PC-3 (cell line): ENCODE measurements at regions not wholly inside any gene's neighbourhood (a gene's known extent, or its start where the extent isn't known, plus 50 kb on each side); places are given as distances from the start of the nearest gene placed in this dataset.

Experiments
- ATAC-seq: fragments of 200-7000 bp; cut with Tn5 transposase; 2 replicates; pipeline ENCODE4 v1.9.1; 2020; ENCODE audit warnings: mild to moderate bottlenecking, moderate library complexity
- BruUV-seq: library from RNA; stranded (reverse); fragments of 400-500 nt; replicated peaks from 2 replicates; lab custom pipeline; 2021; lab: Mats Ljungman, UMichigan
- CTCF ChIA-PET: fragments of 300-600 bp; sonication (Branson Sonifier 250); formaldehyde crosslinking; loops from one replicate; lab custom pipeline; 2022; ENCODE audit warnings: antibody characterized with exemption; lab: Charles Lee
- POLR2A ChIA-PET: fragments of 300-600 bp; sonication (Branson Sonifier 250); formaldehyde crosslinking; loops from one replicate; lab custom pipeline; 2022; ENCODE audit warnings: antibody characterized with exemption; ENCODE audit not compliant: unreplicated experiment; lab: Charles Lee
- DNase-seq: peaks from one replicate; pipeline ENCODE4 v3.0.0-alpha.2; 2015
- H2AFZ ChIP-seq: fragments of 300-600 bp; sonication (generic); 2 replicates; pipeline ENCODE4 v1.6.0; 2016; ENCODE audit warnings: antibody characterized with exemption, low read length
- H3F3A ChIP-seq: fragments of 300-600 bp; sonication (generic); one replicate; pipeline ENCODE4 v1.6.0; 2017; ENCODE audit warnings: antibody characterized with exemption, low read length, control low read depth, mild to moderate bottlenecking; ENCODE audit not compliant: unreplicated experiment
- H3K27ac ChIP-seq: fragments of 300-600 bp; sonication (generic); 2 replicates; pipeline ENCODE4 v1.5.1; 2016; ENCODE audit warnings: mild to moderate bottlenecking, low read length
- H3K27me3 ChIP-seq: fragments of 300-600 bp; sonication (generic); 2 replicates; pipeline ENCODE4 v1.6.1; 2016; ENCODE audit warnings: low read length, mixed read lengths
- H3K36me3 ChIP-seq: fragments of 300-600 bp; sonication (generic); 2 replicates; pipeline ENCODE4 v1.6.1; 2016; ENCODE audit warnings: low read depth, mixed run types, low read length, mixed read lengths
- H3K4me1 ChIP-seq: fragments of 300-600 bp; sonication (generic); 2 replicates; pipeline ENCODE4 v1.5.1; 2016; ENCODE audit warnings: low read length; ENCODE audit not compliant: insufficient read depth
- H3K4me2 ChIP-seq: fragments of 300-600 bp; sonication (generic); 2 replicates; pipeline ENCODE4 v1.6.0; 2016; ENCODE audit warnings: low read length
- H3K4me3 ChIP-seq: fragments of 300-600 bp; sonication (generic); 2 replicates; pipeline ENCODE4 v1.5.1; 2016; ENCODE audit warnings: mild to moderate bottlenecking, low read length, mixed read lengths
- H3K79me2 ChIP-seq: fragments of 300-600 bp; sonication (generic); 2 replicates; pipeline ENCODE4 v1.6.1; 2017; ENCODE audit warnings: low read length, mixed read lengths
- H3K9ac ChIP-seq: fragments of 300-600 bp; sonication (generic); 2 replicates; pipeline ENCODE4 v1.6.0; 2016; ENCODE audit warnings: mild to moderate bottlenecking, low read length
- H3K9me2 ChIP-seq: fragments of 300-600 bp; sonication (generic); replicated peaks from 2 replicates; pipeline ENCODE4 v1.6.1; 2016; ENCODE audit warnings: mixed run types, low read length, mixed read lengths
- H3K9me3 ChIP-seq: fragments of 300-600 bp; sonication (generic); 2 replicates; pipeline ENCODE4 v1.6.1; 2016; ENCODE audit warnings: low read length, mixed read lengths
- H4K20me1 ChIP-seq: fragments of 300-600 bp; sonication (generic); 2 replicates; pipeline ENCODE4 v1.6.1; 2016; ENCODE audit warnings: low read length, mixed read lengths
- EZH2 ChIP-seq: fragments of 300-600 bp; sonication (generic); IDR thresholded peaks from one replicate; pipeline ENCODE4 v1.6.1; 2017; ENCODE audit warnings: antibody characterized with exemption, mild to moderate bottlenecking, low read length; ENCODE audit not compliant: unreplicated experiment
- EZH2phosphoT487 ChIP-seq: fragments of 300-600 bp; sonication (generic); IDR thresholded peaks from 2 replicates; pipeline ENCODE4 v1.6.1; 2018; ENCODE audit warnings: mild to moderate bottlenecking, antibody characterized with exemption, low read length, borderline replicate concordance
- intact Hi-C: fragments of 100-400 bp; cut with micrococcal nuclease; formaldehyde crosslinking; loops from 2 replicates; pipeline ENCODE4 v1.9.0; 2023
- TF ChIP-seq, protein P1 (sequence below): fragments of 300-600 bp; sonication (generic); conservative IDR thresholded peaks from 2 replicates; pipeline ENCODE4 v1.5.1; 2017; ENCODE audit warnings: antibody characterized with exemption, low read depth, mild to moderate bottlenecking, low read length

DNA sequence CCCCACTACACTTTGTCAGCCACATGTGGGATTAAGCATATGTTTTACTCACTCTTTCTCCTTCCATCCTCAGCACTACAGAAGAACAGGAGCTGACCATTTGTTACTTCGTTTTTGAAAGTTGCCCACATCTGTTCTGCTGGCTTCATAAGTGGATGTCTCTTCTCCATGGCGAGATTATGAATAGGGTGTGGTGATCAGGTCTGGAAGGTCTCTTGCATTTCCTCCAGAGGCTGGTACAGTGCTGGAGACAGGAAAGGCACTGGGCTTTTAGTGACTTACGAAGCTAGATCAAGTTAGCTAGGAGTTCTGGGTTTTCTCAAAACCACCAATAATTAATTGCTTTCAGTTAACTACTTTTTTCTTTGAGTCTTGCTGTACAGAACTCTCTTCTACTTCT lies 136.5 kb downstream of the AQP4 start:
- H3K4me2 ChIP-seq = no peak overlapping the region
- H2AFZ ChIP-seq = no peak overlapping the region
- ChIA-PET POLR2A (no interaction called here), CTCF (no interaction called here)
- no peak overlapping the region for H3K27ac ChIP-seq
- ATAC-seq (no peak), DNase-seq (no peak)
- peaks cover 32% of the 10 kb centered on the region for H3K27me3 ChIP-seq
- H4K20me1 ChIP-seq = no peaks in the 10 kb centered on the region
- 0 out of 2 replicates have a peak, but pooled peaks cover 4% of the 10 kb centered on the region for H3K9me2 ChIP-seq
- no peaks in the 10 kb centered on the region for H3F3A ChIP-seq
- H3K79me2 ChIP-seq = no peaks in the 10 kb centered on the region
- H3K4me1 ChIP-seq = no peaks in the 10 kb centered on the region
- no peak overlapping the region for H3K9ac ChIP-seq
- intact Hi-C loops = no loop called here
- no TSS peak for BruUV-seq
- no peaks in the 10 kb centered on the region for H3K36me3 ChIP-seq
- H3K9me3 ChIP-seq = no peaks in the 10 kb centered on the region
- H3K4me3 ChIP-seq = no peak overlapping the region
- TF ChIP-seq, protein P1, sequence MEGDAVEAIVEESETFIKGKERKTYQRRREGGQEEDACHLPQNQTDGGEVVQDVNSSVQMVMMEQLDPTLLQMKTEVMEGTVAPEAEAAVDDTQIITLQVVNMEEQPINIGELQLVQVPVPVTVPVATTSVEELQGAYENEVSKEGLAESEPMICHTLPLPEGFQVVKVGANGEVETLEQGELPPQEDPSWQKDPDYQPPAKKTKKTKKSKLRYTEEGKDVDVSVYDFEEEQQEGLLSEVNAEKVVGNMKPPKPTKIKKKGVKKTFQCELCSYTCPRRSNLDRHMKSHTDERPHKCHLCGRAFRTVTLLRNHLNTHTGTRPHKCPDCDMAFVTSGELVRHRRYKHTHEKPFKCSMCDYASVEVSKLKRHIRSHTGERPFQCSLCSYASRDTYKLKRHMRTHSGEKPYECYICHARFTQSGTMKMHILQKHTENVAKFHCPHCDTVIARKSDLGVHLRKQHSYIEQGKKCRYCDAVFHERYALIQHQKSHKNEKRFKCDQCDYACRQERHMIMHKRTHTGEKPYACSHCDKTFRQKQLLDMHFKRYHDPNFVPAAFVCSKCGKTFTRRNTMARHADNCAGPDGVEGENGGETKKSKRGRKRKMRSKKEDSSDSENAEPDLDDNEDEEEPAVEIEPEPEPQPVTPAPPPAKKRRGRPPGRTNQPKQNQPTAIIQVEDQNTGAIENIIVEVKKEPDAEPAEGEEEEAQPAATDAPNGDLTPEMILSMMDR = no peak
- TF ChIP-seq EZH2phosphoT487 (no peak), EZH2 (no peak)

DNA sequence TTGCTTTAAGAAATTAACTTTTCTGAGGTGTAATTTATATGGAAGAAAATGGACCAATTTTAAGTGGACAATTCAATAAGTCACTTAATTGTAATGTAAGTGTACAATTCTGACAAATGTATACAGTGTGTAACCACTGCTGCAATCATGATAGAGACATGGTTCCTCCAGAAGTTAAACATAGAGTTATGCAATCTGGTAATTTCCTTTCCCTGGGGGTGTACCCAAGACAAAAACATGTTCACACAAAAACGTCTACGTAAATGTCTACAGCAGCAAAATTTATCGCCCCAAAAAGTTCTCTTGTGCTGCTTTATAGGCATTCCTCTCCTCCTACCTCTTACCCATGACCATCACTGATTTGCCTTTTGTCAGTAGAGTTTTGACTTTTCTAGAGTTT lies 141.5 kb downstream of the AQP4 start:
- POLR2A ChIA-PET = no interaction called here
- H3K36me3 ChIP-seq = no peaks in the 10 kb centered on the region
- H3K27me3 ChIP-seq = peaks cover 26% of the 10 kb centered on the region
- H2AFZ ChIP-seq = no peak overlapping the region
- H3K4me3 ChIP-seq = no peak overlapping the region
- H4K20me1 ChIP-seq = no peaks in the 10 kb centered on the region
- no peaks in the 10 kb centered on the region for H3K79me2 ChIP-seq
- ATAC-seq (no peak), DNase-seq (no peak)
- CTCF ChIA-PET = no interaction called here
- no peak overlapping the region for H3K4me2 ChIP-seq
- TF ChIP-seq EZH2 (no peak), EZH2phosphoT487 (no peak)
- TF ChIP-seq, protein P1 = no peak
- no peaks in the 10 kb centered on the region for H3F3A ChIP-seq
- BruUV-seq = no TSS peak
- intact Hi-C loops = no loop called here
- H3K9me2 ChIP-seq = no peaks in the 10 kb centered on the region
- no peak overlapping the region for H3K9ac ChIP-seq
- no peaks in the 10 kb centered on the region for H3K9me3 ChIP-seq
- H3K27ac ChIP-seq = no peak overlapping the region
- H3K4me1 ChIP-seq = no peaks in the 10 kb centered on the region

DNA sequence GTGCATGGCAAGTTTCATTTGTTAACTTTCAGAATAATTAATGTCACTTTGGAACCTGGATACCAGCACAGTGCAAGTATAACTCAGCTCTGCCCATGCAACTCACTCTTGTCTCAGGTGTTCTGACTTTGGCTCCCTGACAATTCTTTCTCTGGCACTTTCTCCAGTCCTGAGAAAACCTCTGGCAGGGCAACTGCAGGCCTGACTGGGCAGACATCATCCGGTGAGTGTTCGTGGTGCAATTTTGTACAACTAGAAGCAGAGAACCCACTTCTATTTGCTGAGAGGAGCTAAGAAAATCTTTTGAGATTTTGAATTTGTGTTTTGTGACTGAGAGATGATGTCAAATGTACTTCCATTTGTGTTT lies 143.0 kb downstream of the AQP4 start:
- Histone ChIP-seq H3K9me3 (no peaks in the 10 kb centered on the region), H3K9ac (no peak overlapping the region)
- CTCF ChIA-PET = no interaction called here

More for the DNA sequence above, 143.0 kb downstream of the AQP4 start:
- Histone ChIP-seq H3K4me1 (no peaks in the 10 kb centered on the region), H3K9me2 (no peaks in the 10 kb centered on the region), H3K4me3 (no peak overlapping the region), H2AFZ (no peak overlapping the region), H3K27me3 (peaks cover 12% of the 10 kb centered on the region), H3F3A (no peaks in the 10 kb centered on the region), H3K4me2 (no peak overlapping the region), H3K36me3 (no peaks in the 10 kb centered on the region), H3K27ac (no peak overlapping the region), H4K20me1 (no peaks in the 10 kb centered on the region), H3K79me2 (no peaks in the 10 kb centered on the region)
- TF ChIP-seq, protein P1 = no peak
- TF ChIP-seq EZH2phosphoT487 (no peak), EZH2 (no peak)
- BruUV-seq = no TSS peak
- POLR2A ChIA-PET = no interaction called here
- DNase-seq (no peak), ATAC-seq (no peak)
- intact Hi-C loops = no loop called here
